Fibroblast of lung (primary cell): ENCODE measurements at regions not wholly inside any gene's neighbourhood (a gene's known extent, or its start where the extent isn't known, plus 50 kb on each side); places are given as distances from the start of the nearest gene placed in this dataset.

Source experiments
- EZH2 ChIP-seq: IDR thresholded peaks from 2 replicates; pipeline ENCODE4 v1.5.1; 2012; ENCODE audit warnings: low read length, control low read depth, mild to moderate bottlenecking; ENCODE audit errors: missing control alignments
- TF ChIP-seq, protein P1 (sequence below), 2 donors: IDR thresholded peaks in 1 of 2; conservative IDR thresholded peaks in 1 of 2; 1 replicate in 1 of 2; 2 replicates in 1 of 2; pipeline ENCODE4 v1.5.1; 2011 to 2012; ENCODE audit warnings: low read length in 2 of 2, control low read depth in 1 of 2, inconsistent platforms in 1 of 2, low read depth in 1 of 2, mild to moderate bottlenecking in 1 of 2

DNA sequence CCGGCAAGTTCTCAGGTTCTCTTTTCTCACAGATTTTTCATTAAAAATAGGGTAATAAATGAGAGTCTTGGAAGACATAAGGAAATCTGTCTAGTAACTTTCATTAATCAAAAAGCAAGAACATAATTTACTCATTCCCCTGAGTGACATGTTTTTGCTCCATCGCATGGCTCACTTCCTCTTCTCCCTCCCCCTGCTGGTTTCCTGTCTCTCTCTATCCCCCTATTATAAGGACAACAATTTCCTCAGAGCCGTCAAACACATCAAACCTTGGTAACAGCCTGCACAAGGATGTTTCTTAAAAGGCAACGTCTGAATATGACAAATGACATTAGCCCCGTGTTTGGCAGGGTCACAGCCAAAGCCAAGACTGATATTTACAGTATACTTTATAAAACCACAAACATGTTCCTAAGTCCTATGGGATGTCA lies 1149.6 kb downstream of the IGSF11 start:
- TF ChIP-seq, protein P1, sequence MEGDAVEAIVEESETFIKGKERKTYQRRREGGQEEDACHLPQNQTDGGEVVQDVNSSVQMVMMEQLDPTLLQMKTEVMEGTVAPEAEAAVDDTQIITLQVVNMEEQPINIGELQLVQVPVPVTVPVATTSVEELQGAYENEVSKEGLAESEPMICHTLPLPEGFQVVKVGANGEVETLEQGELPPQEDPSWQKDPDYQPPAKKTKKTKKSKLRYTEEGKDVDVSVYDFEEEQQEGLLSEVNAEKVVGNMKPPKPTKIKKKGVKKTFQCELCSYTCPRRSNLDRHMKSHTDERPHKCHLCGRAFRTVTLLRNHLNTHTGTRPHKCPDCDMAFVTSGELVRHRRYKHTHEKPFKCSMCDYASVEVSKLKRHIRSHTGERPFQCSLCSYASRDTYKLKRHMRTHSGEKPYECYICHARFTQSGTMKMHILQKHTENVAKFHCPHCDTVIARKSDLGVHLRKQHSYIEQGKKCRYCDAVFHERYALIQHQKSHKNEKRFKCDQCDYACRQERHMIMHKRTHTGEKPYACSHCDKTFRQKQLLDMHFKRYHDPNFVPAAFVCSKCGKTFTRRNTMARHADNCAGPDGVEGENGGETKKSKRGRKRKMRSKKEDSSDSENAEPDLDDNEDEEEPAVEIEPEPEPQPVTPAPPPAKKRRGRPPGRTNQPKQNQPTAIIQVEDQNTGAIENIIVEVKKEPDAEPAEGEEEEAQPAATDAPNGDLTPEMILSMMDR (conservative IDR thresholded peaks at IDR 0.05 in 1 of 2, IDR thresholded peaks at IDR 0.05 in 1 of 2; ENCODE audit: low read depth in 1 of 2, low read length in 2 of 2) = no peak
- no peak for TF ChIP-seq EZH2
